GM23248 (cell line): ENCODE measurements at regions not wholly inside any gene's neighbourhood (a gene's known extent, or its start where the extent isn't known, plus 50 kb on each side); places are given as distances from the start of the nearest gene placed in this dataset.

Experiments used
- DNase-seq: peaks from one replicate; pipeline ENCODE4 v3.0.0-alpha.2; 2015
- H2AFZ ChIP-seq: fragments of 200-600 bp; sonication (generic); 2 replicates; pipeline ENCODE4 v1.6.1; 2016; ENCODE audit warnings: antibody characterized with exemption
- H3F3A ChIP-seq: fragments of 200-600 bp; sonication (generic); 2 replicates; pipeline ENCODE4 v1.6.1; 2016; ENCODE audit warnings: mild to moderate bottlenecking, antibody characterized with exemption, mixed run types; ENCODE audit not compliant: insufficient read depth
- H3K27ac ChIP-seq: fragments of 200-600 bp; sonication (generic); 2 replicates; pipeline ENCODE4 v1.5.1; 2016; ENCODE audit warnings: mild to moderate bottlenecking
- H3K27me3 ChIP-seq: fragments of 200-600 bp; sonication (generic); replicated peaks from 2 replicates; pipeline ENCODE4 v1.6.1; 2016; ENCODE audit warnings: mild to moderate bottlenecking; ENCODE audit not compliant: insufficient read depth
- H3K36me3 ChIP-seq: fragments of 200-600 bp; sonication (generic); 2 replicates; pipeline ENCODE4 v1.6.1; 2016; ENCODE audit warnings: low read depth, mild to moderate bottlenecking
- H3K4me1 ChIP-seq: fragments of 200-600 bp; sonication (generic); 2 replicates; pipeline ENCODE4 v1.6.1; 2016; ENCODE audit warnings: mild to moderate bottlenecking; ENCODE audit not compliant: insufficient read depth
- H3K4me2 ChIP-seq: fragments of 200-600 bp; sonication (generic); one replicate; pipeline ENCODE4 v1.6.1; 2016; ENCODE audit warnings: mild to moderate bottlenecking; ENCODE audit not compliant: unreplicated experiment
- H3K4me3 ChIP-seq: fragments of 200-600 bp; sonication (generic); 2 replicates; pipeline ENCODE4 v1.5.1; 2016; ENCODE audit warnings: mild to moderate bottlenecking
- H3K79me2 ChIP-seq: fragments of 200-600 bp; sonication (generic); 2 replicates; pipeline ENCODE4 v1.6.1; 2016; ENCODE audit warnings: mild to moderate bottlenecking; ENCODE audit not compliant: insufficient read depth
- H3K9ac ChIP-seq: fragments of 200-600 bp; sonication (generic); 2 replicates; pipeline ENCODE4 v1.6.1; 2016; ENCODE audit warnings: mild to moderate bottlenecking
- H3K9me2 ChIP-seq: fragments of 200-600 bp; sonication (generic); 2 replicates; pipeline ENCODE4 v1.6.1; 2016; ENCODE audit warnings: mixed run types, mild to moderate bottlenecking, moderate library complexity; ENCODE audit not compliant: insufficient read depth
- H3K9me3 ChIP-seq: fragments of 200-600 bp; sonication (generic); one replicate; pipeline ENCODE4 v1.6.1; 2017; ENCODE audit warnings: low read depth
- H4K20me1 ChIP-seq: fragments of 200-600 bp; sonication (generic); 2 replicates; pipeline ENCODE4 v1.6.0; 2016; ENCODE audit not compliant: insufficient read depth
- EZH2 ChIP-seq: fragments of 200-600 bp; sonication (generic); IDR thresholded peaks from 2 replicates; pipeline ENCODE4 v1.6.1; 2018; ENCODE audit warnings: antibody characterized with exemption, mild to moderate bottlenecking; ENCODE audit not compliant: insufficient read depth, poor library complexity, severe bottlenecking
- EZH2phosphoT487 ChIP-seq: fragments of 200-600 bp; sonication (generic); IDR thresholded peaks from 2 replicates; pipeline ENCODE4 v1.6.1; 2018; ENCODE audit warnings: antibody characterized with exemption, moderate library complexity, mild to moderate bottlenecking, low read depth; ENCODE audit not compliant: insufficient read depth
- WGBS, 2 experiments: methylation state at CpG; one replicate each; pipeline ENCODE4 v1.1.6; 2015 to 2017; ENCODE audit warnings: low lambda C conversion rate in 2 of 2, low coverage in 1 of 2; ENCODE audit errors: missing lambda C conversion rate in 2 of 2; 5-methylcytosine and 5-hydroxymethylcytosine counted together
- in situ Hi-C: fragments of 300-500 bp; cut with MboI; formaldehyde crosslinking; loops from 2 replicates; pipeline ENCODE4 v1.15.0; 2020

- Histone ChIP-seq H3K27me3 (no peaks in the 10 kb centered on the region), H3K9me2 (no peaks in the 10 kb centered on the region), H3K9ac (no peak overlapping the region), H3K27ac (peak overlapping the region; percentile 64), H3K36me3 (no peaks in the 10 kb centered on the region), H2AFZ (no peak overlapping the region), H3K4me3 (no peak overlapping the region), H3K4me2 (peak overlapping the region; percentile 9), H4K20me1 (no peaks in the 10 kb centered on the region), H3F3A (0 out of 2 replicates have a peak, but pooled peaks cover 6% of the 10 kb centered on the region), H3K9me3 (no peaks in the 10 kb centered on the region), H3K79me2 (no peaks in the 10 kb centered on the region), H3K4me1 (peaks cover 16% of the 10 kb centered on the region)
- peak; percentile 92 for DNase-seq
- 43 to 48% methylated on average over 11 of the region's 11 CpGs for WGBS, 2 experiments
- in situ Hi-C loops, result no loop called here
- TF ChIP-seq EZH2 (no peak), EZH2phosphoT487 (no peak)
These were observed 98.9 kb upstream of the CPEB4 start for GRCh38 chr5:173789031-173789920.

GRCh38 chr5:173790177-173790719 is 97.9 kb upstream of the CPEB4 start:
- H3K79me2 ChIP-seq, result no peaks in the 10 kb centered on the region
- H3F3A ChIP-seq, result 0 out of 2 replicates have a peak, but pooled peaks cover 6% of the 10 kb centered on the region
- no peaks in the 10 kb centered on the region for H3K27me3 ChIP-seq
- H4K20me1 ChIP-seq, result no peaks in the 10 kb centered on the region
- no peak overlapping the region for H3K9ac ChIP-seq
- H3K4me2 ChIP-seq, result no peak overlapping the region
- H3K9me3 ChIP-seq, result no peaks in the 10 kb centered on the region
- H3K4me3 ChIP-seq, result no peak overlapping the region
- no peaks in the 10 kb centered on the region for H3K36me3 ChIP-seq
- H3K4me1 ChIP-seq, result peaks cover 16% of the 10 kb centered on the region
- in situ Hi-C loops, result no loop called here
- DNase-seq, result no peak
- TF ChIP-seq EZH2phosphoT487, result no peak
- no peak for TF ChIP-seq EZH2
- no peaks in the 10 kb centered on the region for H3K9me2 ChIP-seq
- no peak overlapping the region for H2AFZ ChIP-seq
- WGBS, 2 experiments, result 91 to 94% methylated on average over 11 of the region's 11 CpGs
- no peak overlapping the region for H3K27ac ChIP-seq

GRCh38 chr5:173790836-173791546 is 97.2 kb upstream of the CPEB4 start:
- Histone ChIP-seq H3K4me3 (no peak overlapping the region), H4K20me1 (no peaks in the 10 kb centered on the region), H3K79me2 (no peaks in the 10 kb centered on the region), H2AFZ (no peak overlapping the region), H3K9me2 (no peaks in the 10 kb centered on the region), H3K9me3 (no peaks in the 10 kb centered on the region), H3F3A (0 out of 2 replicates have a peak, but pooled peaks cover 6% of the 10 kb centered on the region), H3K27me3 (no peaks in the 10 kb centered on the region), H3K27ac (no peak overlapping the region), H3K9ac (no peak overlapping the region), H3K4me2 (no peak overlapping the region), H3K4me1 (peaks cover 16% of the 10 kb centered on the region), H3K36me3 (no peaks in the 10 kb centered on the region)
- no peak for DNase-seq
- 87 to 90% methylated on average over 13 of the region's 13 CpGs for WGBS, 2 experiments
- in situ Hi-C loops, result no loop called here
- no peak for TF ChIP-seq EZH2phosphoT487
- no peak for TF ChIP-seq EZH2

- Histone ChIP-seq H3K9me3 (no peaks in the 10 kb centered on the region), H3K36me3 (no peaks in the 10 kb centered on the region), H3F3A (0 out of 2 replicates have a peak, but pooled peaks cover 6% of the 10 kb centered on the region), H3K4me1 (peaks cover 16% of the 10 kb centered on the region), H3K4me3 (no peak overlapping the region), H2AFZ (no peak overlapping the region), H3K9me2 (no peaks in the 10 kb centered on the region), H3K27ac (no peak overlapping the region), H3K27me3 (no peaks in the 10 kb centered on the region), H4K20me1 (no peaks in the 10 kb centered on the region), H3K79me2 (no peaks in the 10 kb centered on the region), H3K9ac (no peak overlapping the region), H3K4me2 (no peak overlapping the region)
- TF ChIP-seq EZH2, result no peak
- no peak for TF ChIP-seq EZH2phosphoT487
- WGBS, 2 experiments, result 74 to 89% methylated on average over 3 of the region's 3 CpGs
- in situ Hi-C loops, result no loop called here
- DNase-seq, result no peak
These were observed 96.3 kb upstream of the CPEB4 start for GRCh38 chr5:173791878-173792277.
